NCI-H1105 (cell line): ENCODE measurements at regions not wholly inside any gene's neighbourhood (a gene's known extent, or its start where the extent isn't known, plus 50 kb on each side); places are given as distances from the start of the nearest gene placed in this dataset.

Experiments
- DNase-seq: peaks from one replicate; lab custom pipeline; 2025; lab: John Stamatoyannopoulos, UW

DNA sequence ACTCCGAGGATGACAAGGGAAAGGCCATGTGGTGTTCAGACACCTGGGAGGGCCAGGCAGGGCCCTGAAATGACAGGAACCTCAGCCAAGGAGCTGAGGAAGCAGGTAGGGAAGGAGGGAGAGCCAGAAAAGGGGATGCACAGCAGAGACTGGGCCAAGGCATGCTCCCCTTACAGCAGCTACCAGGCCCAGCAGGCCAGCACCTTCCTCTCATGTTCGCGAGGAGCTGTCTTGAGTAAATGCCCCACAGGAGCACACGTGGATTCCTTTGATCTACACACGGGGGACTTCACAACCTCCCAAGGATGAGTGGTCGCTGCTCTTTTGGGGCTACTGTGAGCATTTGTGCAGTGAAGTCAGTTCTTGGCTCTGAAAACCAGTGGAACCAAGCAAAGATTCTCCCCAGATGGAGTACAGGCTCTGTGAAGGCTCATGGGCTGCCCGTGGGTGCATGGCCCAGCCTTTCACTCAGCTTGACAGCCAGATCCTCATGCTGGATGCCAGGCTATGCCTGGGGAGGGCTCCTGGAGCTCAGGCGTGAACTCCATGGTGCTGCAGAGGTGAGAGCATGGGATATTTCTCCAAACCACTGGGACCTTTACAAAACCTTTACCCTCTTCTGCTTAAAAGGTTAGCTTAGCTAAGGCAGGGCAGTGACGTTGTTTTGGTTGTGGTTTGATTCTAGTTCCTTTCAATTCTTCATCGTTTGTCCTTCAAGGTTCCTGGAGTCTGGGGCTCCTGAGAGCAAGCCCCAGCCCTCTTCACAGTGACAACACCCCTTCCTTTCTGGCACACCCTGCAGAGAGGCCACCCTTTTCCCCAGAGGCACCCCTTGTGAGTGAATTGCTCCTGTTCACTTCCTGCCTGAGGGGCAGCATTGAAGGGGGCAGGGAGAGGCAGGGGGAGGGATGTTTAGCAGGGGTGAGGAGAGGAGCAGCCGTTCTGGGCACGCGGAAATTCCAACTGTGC is 74.2 kb upstream of the ZPBP start:
- no peak for DNase-seq

- no peak for DNase-seq
Measured at GRCh38 chr7:50164559-50165170, 71.6 kb upstream of the ZPBP start.

- no peak for DNase-seq
Measured at GRCh38 chr7:50160206-50160605, 67.2 kb upstream of the ZPBP start.

GRCh38 chr7:50159154-50159553 is 66.1 kb upstream of the ZPBP start:
- no peak for DNase-seq

DNA sequence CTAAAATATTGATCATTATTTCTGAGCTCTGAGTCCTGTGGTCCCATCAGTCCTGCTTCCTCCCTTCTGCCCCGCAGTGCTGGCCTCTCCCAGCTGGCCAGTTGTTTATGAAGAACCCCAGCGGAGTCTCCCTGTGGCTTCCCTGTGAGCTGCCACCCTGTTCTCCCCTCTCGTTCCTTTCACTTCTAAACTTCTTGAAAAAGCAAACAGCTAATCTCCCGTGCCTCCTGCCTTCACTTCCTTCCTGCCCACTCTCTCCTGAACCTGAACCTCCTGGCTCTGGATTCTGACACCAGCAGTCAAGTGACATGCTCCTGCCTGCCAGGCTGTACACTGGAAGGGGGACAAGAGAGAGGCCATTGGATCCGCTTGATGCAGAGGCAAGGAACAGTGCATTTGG is 63.7 kb upstream of the ZPBP start:
- DNase-seq, result no peak

DNA sequence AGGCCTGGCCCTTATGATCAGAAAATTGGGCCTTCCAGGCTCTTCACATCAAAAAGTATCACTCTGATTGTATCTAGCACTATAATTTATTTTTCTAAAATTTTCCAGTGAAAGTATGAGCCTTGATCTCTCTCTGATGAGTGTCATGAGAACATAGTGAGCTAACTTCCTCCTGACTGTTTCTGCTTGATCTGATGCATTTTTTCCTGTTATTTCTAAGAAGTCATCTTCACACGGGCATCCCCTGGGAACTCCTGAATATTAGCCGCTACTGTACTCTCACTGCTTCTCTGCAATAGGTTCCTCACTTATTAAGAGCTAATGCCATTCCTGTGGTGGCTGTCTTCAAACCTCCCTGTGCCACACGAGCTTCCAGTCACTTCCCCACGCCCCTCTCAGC is 63.1 kb upstream of the ZPBP start:
- DNase-seq, result no peak

GRCh38 chr7:50155755-50156154 is 62.7 kb upstream of the ZPBP start:
- no peak for DNase-seq

- DNase-seq, result no peak
Measured at GRCh38 chr7:50153995-50154394, 60.9 kb upstream of the ZPBP start.

- no peak for DNase-seq
Measured at GRCh38 chr7:50153148-50153547, 60.1 kb upstream of the ZPBP start.

DNA sequence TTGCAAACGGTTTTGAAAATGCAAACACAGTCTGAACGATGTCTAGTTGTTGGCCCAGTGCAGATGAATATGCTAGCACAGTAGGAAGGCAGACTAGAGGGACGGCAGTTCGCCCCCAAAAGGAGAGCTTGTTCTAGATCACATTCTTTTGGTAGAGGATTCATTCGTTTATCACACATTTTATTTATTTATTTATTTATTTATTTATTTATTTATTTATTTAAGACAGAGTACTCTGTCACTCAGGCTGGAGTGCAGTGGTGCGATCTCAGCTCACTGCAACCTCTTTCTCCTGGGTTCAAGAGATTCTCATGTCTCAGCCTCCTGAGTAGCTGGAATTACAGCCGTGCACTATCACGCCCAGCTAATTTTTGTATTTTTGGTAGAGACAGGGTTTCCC is 59.4 kb upstream of the ZPBP start:
- DNase-seq, result no peak

DNA sequence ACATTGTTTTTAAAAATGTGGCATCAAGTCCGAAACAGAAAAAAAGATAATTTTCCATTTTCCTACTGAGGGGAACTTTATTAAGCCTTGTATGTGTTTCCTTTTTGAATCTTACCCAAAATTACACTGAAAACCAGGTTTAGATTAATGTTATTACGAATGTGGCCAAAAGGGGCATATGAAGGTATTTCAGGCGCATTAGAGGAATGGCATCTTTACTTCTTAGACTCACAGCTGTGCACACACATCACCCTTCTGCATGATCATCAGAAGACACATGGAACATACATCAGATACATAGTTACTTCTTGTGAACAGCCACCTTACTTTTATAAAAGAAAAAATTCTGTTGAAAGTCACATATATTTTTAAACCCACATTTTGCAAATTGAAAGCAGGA is 58.6 kb upstream of the ZPBP start:
- no peak for DNase-seq

DNA sequence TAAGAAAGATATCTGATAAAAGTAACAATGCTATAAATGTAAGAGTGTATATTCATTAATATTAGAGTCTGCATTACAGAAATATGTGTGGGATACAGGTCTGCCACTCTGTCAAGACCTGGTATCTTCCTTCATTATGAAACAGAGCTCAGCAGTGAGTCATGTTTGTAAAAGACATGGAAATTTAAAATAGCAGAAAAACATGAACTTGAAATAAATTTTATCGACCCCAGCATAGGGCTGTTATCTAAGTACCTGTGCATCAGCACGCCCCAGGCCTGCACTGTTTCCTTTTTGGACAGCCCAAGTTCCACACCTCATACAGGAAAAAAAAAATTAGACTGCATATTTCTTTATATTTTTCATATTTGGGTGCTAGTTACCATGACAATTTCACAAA is 58.0 kb upstream of the ZPBP start:
- DNase-seq, result no peak

DNA sequence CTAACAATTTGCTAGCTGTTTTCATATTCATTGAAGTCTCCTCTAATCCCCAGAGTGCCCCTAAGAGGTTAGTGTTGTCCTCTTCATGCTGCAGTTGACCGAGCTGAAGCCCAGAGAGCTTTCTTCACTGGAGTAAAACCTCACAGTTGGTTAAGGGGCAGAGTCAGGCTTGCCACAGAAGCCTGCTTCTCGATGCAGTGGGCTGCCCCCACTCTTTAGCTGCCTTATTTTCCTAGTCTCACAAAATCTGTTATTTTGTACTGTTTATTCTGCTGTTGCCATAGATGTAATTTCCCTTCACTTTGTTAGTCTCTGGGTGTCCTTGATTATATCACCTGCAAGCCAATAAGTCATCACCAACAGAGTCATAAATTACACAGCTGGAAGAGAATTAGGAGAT is 56.3 kb upstream of the ZPBP start:
- no peak for DNase-seq

- no peak for DNase-seq
Measured at GRCh38 chr7:50147951-50148808, 55.1 kb upstream of the ZPBP start.

- peak; percentile 84 for DNase-seq
Measured at GRCh38 chr7:50146692-50147091, 53.6 kb upstream of the ZPBP start.

DNA sequence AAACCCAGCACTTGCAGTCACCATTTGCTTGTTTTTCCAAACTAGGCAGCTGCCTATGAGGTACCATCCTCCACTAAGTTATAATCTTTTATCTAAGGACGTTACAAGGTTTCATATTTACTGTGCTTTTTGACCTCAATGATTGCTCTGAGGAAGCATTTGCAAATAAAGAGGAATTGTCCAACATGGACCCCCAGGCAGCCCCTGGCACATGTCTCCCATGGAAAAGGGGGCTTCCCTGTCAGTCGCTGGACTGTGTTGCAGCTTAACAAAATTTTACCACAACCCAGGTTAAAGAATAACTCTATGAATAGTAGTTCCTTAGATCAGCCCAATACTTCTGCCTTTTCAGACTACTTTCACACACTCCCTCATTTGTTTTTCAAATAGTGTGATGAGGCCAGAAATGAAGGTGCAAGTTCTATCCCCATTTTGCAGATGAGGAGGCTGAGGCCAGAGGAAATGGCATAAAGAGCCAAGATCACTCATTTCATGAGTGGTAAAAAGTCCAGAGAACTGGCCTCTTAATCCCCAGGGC is 52.8 kb upstream of the ZPBP start:
- no peak for DNase-seq

GRCh38 chr7:50145226-50145625 is 52.2 kb upstream of the ZPBP start:
- DNase-seq, result no peak
